K562 (cell line): ENCODE measurements at regions not wholly inside any gene's neighbourhood (a gene's known extent, or its start where the extent isn't known, plus 50 kb on each side); places are given as distances from the start of the nearest gene placed in this dataset.

ENCODE experiments used
- ATAC-seq: fragments of 200-7000 bp; cut with Tn5 transposase; 3 replicates; pipeline ENCODE4 v1.9.1; 2020; ENCODE audit warnings: moderate library complexity
- BruUV-seq: library from RNA; stranded (reverse); fragments of 400-500 nt; replicated peaks from 2 replicates; lab custom pipeline; 2021; lab: Mats Ljungman, UMichigan
- CTCF ChIA-PET: fragments of 300-600 bp; formaldehyde crosslinking; extraction: SDS; loops from one replicate; lab custom pipeline; 2021; ENCODE audit warnings: low intra/inter-chr PET ratio; lab: Yijun Ruan, JAX
- POLR2A ChIA-PET: fragments of 300-600, 350-650 bp; sonication (Branson Sonifier 250); formaldehyde crosslinking; extraction: SDS; loops from one replicate; lab custom pipeline; 2021; ENCODE audit warnings: antibody characterized with exemption, inconsistent platforms; lab: Yijun Ruan, JAX
- DNase-seq, 4 experiments: peaks; one replicate each; pipeline versions ENCODE4 v3.0.0 to v3.0.0-alpha.2; 2011 to 2018; ENCODE audit warnings: low spot score in 3 of 4, mixed read lengths in 3 of 4; ENCODE audit errors: extremely low read depth in 1 of 4
- FAIRE-seq: peaks from 2 replicates; lab custom pipeline; 2011; peaks lifted over from hg19 to GRCh38; lab: Jason Lieb, UNC
- H2AFZ ChIP-seq: 2 replicates; pipeline ENCODE4 v1.6.0; 2011; ENCODE audit warnings: low read depth, low read length, control low read depth, inconsistent platforms
- H3K27ac ChIP-seq: fragments of 200-600 bp; 3 replicates; pipeline ENCODE4 v1.8.0; 2011; ENCODE audit warnings: low read depth, mild to moderate bottlenecking, control low read depth, inconsistent platforms, low read length, moderate library complexity, mixed read lengths; ENCODE audit errors: extremely low read depth
- H3K27me3 ChIP-seq, 2 experiments: fragments of 300-600 bp in 1 of 2; 2 replicates in 1 of 2; 3 replicates in 1 of 2; pipeline versions ENCODE4 v1.6.0 to v1.8.0; 2011; ENCODE audit warnings: inconsistent platforms in 2 of 2, low read length in 2 of 2, mild to moderate bottlenecking in 1 of 2, mixed read lengths in 1 of 2, moderate library complexity in 1 of 2; ENCODE audit not compliant: control insufficient read depth in 2 of 2, insufficient read depth in 2 of 2
- H3K36me3 ChIP-seq: fragments of 300-600 bp; 3 replicates; pipeline ENCODE4 v1.8.0; 2011; ENCODE audit warnings: mild to moderate bottlenecking, low read length, inconsistent platforms; ENCODE audit not compliant: control insufficient read depth, insufficient read depth
- H3K4me1 ChIP-seq, 2 experiments: fragments of 200-600 bp in 1 of 2; replicated peaks in 1 of 2; 2 replicates in 1 of 2; 3 replicates in 1 of 2; pipeline versions ENCODE4 v1.5.1 to v1.8.0; 2011; ENCODE audit warnings: inconsistent platforms in 2 of 2, low read length in 2 of 2, mild to moderate bottlenecking in 1 of 2, mixed read lengths in 1 of 2, moderate library complexity in 1 of 2; ENCODE audit not compliant: control insufficient read depth in 2 of 2, insufficient read depth in 2 of 2
- H3K4me2 ChIP-seq: 2 replicates; pipeline ENCODE4 v1.6.1; 2011; ENCODE audit warnings: low read length, control low read depth, inconsistent platforms, mixed read lengths; ENCODE audit not compliant: insufficient read depth
- H3K4me3 ChIP-seq: fragments of 200-600 bp; sonication (generic), shearing (Covaris generic); 2 replicates; pipeline ENCODE4 v1.5.1; 2016; ENCODE audit warnings: control low read depth, inconsistent platforms
- H3K79me2 ChIP-seq: fragments of 200-600 bp; 3 replicates; pipeline ENCODE4 v1.8.0; 2011; ENCODE audit warnings: low read length, inconsistent platforms; ENCODE audit not compliant: control insufficient read depth, insufficient read depth
- H3K9ac ChIP-seq, 2 experiments: 2 replicates each; pipeline versions ENCODE4 v1.6.0 to v1.6.1; 2011; ENCODE audit warnings: low read depth in 2 of 2, low read length in 2 of 2, control low read depth in 1 of 2, inconsistent platforms in 1 of 2, mild to moderate bottlenecking in 1 of 2, mixed read lengths in 1 of 2; ENCODE audit not compliant: insufficient read depth in 1 of 2
- H3K9me1 ChIP-seq: one replicate; pipeline ENCODE4 v1.6.0; 2011; ENCODE audit warnings: inconsistent platforms, mild to moderate bottlenecking, low read length, moderate library complexity; ENCODE audit not compliant: control insufficient read depth, insufficient read depth
- H3K9me3 ChIP-seq: replicated peaks from 2 replicates; pipeline ENCODE4 v1.5.1; 2011; ENCODE audit warnings: low read depth, low read length, inconsistent platforms; ENCODE audit not compliant: control insufficient read depth, insufficient read depth
- H4K20me1 ChIP-seq: replicated peaks from 2 replicates; pipeline ENCODE4 v1.6.1; 2011; ENCODE audit warnings: low read length, inconsistent platforms, mixed read lengths; ENCODE audit not compliant: control insufficient read depth, insufficient read depth
- CBFB ChIP-seq: sonication (generic); formaldehyde crosslinking; IDR thresholded peaks from 2 replicates; pipeline ENCODE4 v1.4.0; 2020; ENCODE audit warnings: mild to moderate bottlenecking, missing genetic modification reagents
- CC2D1A ChIP-seq: fragments of 450-650 bp; IDR thresholded peaks from 2 replicates; pipeline ENCODE4 v1.6.1; 2017; ENCODE audit warnings: mild to moderate bottlenecking
- DPF2 ChIP-seq: fragments of 450-650 bp; IDR thresholded peaks from 2 replicates; pipeline ENCODE4 v1.6.1; 2016
- IRF2 ChIP-seq: sonication (generic); formaldehyde crosslinking; IDR thresholded peaks from 2 replicates; pipeline ENCODE4 v1.8.1; 2022; ENCODE audit warnings: mild to moderate bottlenecking, missing genetic modification reagents
- KAT2B ChIP-seq: IDR thresholded peaks from one replicate; pipeline ENCODE4 v1.6.1; 2012; ENCODE audit warnings: low read depth, mild to moderate bottlenecking, control low read depth, inconsistent platforms, low read length, moderate library complexity
- KAT7 ChIP-seq: sonication (generic); formaldehyde crosslinking; IDR thresholded peaks from 2 replicates; pipeline ENCODE4 v1.8.0; 2022; ENCODE audit warnings: missing genetic modification reagents, mild to moderate bottlenecking, borderline replicate concordance
- L3MBTL2 ChIP-seq: fragments of 450-650 bp; IDR thresholded peaks from 2 replicates; pipeline ENCODE4 v1.6.1; 2016; ENCODE audit warnings: mild to moderate bottlenecking, moderate library complexity
- NONO ChIP-seq, 2 experiments: fragments of 200-400 bp in 1 of 2; fragments of 450-650 bp in 1 of 2; formaldehyde crosslinking in 1 of 2; IDR thresholded peaks; 2 replicates each; pipeline ENCODE4 v1.6.1; 2017; ENCODE audit warnings: low read depth in 2 of 2, mild to moderate bottlenecking in 2 of 2, moderate library complexity in 2 of 2, low read length in 1 of 2
- NR2C2 ChIP-seq, 2 experiments: fragments of 200-800 bp in 1 of 2; sonication (Bioruptor generic) in 1 of 2; sonication (generic) in 1 of 2; formaldehyde crosslinking in 1 of 2; IDR thresholded peaks; 2 replicates each; pipeline versions ENCODE4 v1.6.1 to v1.8.0; 2016 to 2022; ENCODE audit warnings: mild to moderate bottlenecking in 1 of 2, missing compliant biosample characterization in 1 of 2, missing genetic modification characterization in 1 of 2, missing genetic modification reagents in 1 of 2
- PCBP1 ChIP-seq: fragments of 200-400 bp; formaldehyde crosslinking; IDR thresholded peaks from 2 replicates; pipeline ENCODE4 v1.6.1; 2018; ENCODE audit warnings: mild to moderate bottlenecking, low read depth, low read length; ENCODE audit not compliant: poor library complexity, severe bottlenecking
- PHF20 ChIP-seq: fragments of 450-650 bp; IDR thresholded peaks from 2 replicates; pipeline ENCODE4 v1.6.1; 2018; ENCODE audit not compliant: partially characterized antibody
- POLR2G ChIP-seq: fragments of 200-400 bp; formaldehyde crosslinking; IDR thresholded peaks from 2 replicates; pipeline ENCODE4 v1.6.1; 2017; ENCODE audit warnings: low read depth, mild to moderate bottlenecking, antibody characterized with exemption, low read length, moderate library complexity
- POU5F1 ChIP-seq: fragments of 150-350 bp; IDR thresholded peaks from 2 replicates; pipeline ENCODE4 v1.6.1; 2014; ENCODE audit warnings: borderline replicate concordance, low read length, low read depth, mild to moderate bottlenecking; ENCODE audit not compliant: partially characterized antibody
- SMAD3 ChIP-seq: fragments of 450-650 bp; formaldehyde crosslinking; conservative IDR thresholded peaks from 2 replicates; pipeline ENCODE4 v1.4.0; 2020; ENCODE audit warnings: mild to moderate bottlenecking
- TRIM28 ChIP-seq: fragments of 450-650 bp; IDR thresholded peaks from 2 replicates; pipeline ENCODE4 v1.6.1; 2017
- ZNF347 ChIP-seq: fragments of 450-650 bp; formaldehyde crosslinking; IDR thresholded peaks from 2 replicates; pipeline ENCODE4 v1.4.0; 2020; ENCODE audit warnings: low read depth, mild to moderate bottlenecking, moderate library complexity
- WGBS: fragments of 100-300 bp; shearing (Covaris generic); methylation state at CpG from one replicate; pipeline ENCODE4 v1.1.6; 2016; ENCODE audit warnings: low coverage, mixed read lengths; ENCODE audit not compliant: insufficient coverage; ENCODE audit errors: missing lambda C conversion rate; 5-methylcytosine and 5-hydroxymethylcytosine counted together
- in situ Hi-C: fragments of 300-500 bp; cut with MboI; formaldehyde crosslinking; loops from 4 replicates; pipeline ENCODE4 v1.15.0; 2018; ENCODE audit warnings: inconsistent platforms, mixed read lengths
- intact Hi-C: fragments of 100-400 bp; cut with micrococcal nuclease; formaldehyde crosslinking; loops from 2 replicates; pipeline ENCODE4 v1.14.2; 2022
- TF ChIP-seq, protein P1 (sequence below): fragments of 250-450 bp; sonication (Bioruptor Pico); IDR thresholded peaks from 2 replicates; pipeline ENCODE4 v1.8.0; 2021; ENCODE audit warnings: borderline replicate concordance, mild to moderate bottlenecking, moderate library complexity; ENCODE audit not compliant: poor library complexity, severe bottlenecking
- TF ChIP-seq, protein P2 (sequence below): conservative IDR thresholded peaks from 2 replicates; pipeline ENCODE4 v1.6.1; 2011; ENCODE audit warnings: low read depth, mild to moderate bottlenecking, low read length; ENCODE audit not compliant: control insufficient read depth
- TF ChIP-seq, protein P3 (sequence below), 3 experiments: IDR thresholded peaks in 2 of 3; conservative IDR thresholded peaks in 1 of 3; 2 replicates each; pipeline ENCODE4 v1.5.1; 2011 to 2012; ENCODE audit warnings: low read length in 3 of 3, mild to moderate bottlenecking in 3 of 3, control low read depth in 2 of 3, improper control_type of control experiment in 1 of 3, inconsistent platforms in 1 of 3, low read depth in 1 of 3, mixed read lengths in 1 of 3, moderate library complexity in 1 of 3; ENCODE audit not compliant: insufficient read depth in 2 of 3

DNA sequence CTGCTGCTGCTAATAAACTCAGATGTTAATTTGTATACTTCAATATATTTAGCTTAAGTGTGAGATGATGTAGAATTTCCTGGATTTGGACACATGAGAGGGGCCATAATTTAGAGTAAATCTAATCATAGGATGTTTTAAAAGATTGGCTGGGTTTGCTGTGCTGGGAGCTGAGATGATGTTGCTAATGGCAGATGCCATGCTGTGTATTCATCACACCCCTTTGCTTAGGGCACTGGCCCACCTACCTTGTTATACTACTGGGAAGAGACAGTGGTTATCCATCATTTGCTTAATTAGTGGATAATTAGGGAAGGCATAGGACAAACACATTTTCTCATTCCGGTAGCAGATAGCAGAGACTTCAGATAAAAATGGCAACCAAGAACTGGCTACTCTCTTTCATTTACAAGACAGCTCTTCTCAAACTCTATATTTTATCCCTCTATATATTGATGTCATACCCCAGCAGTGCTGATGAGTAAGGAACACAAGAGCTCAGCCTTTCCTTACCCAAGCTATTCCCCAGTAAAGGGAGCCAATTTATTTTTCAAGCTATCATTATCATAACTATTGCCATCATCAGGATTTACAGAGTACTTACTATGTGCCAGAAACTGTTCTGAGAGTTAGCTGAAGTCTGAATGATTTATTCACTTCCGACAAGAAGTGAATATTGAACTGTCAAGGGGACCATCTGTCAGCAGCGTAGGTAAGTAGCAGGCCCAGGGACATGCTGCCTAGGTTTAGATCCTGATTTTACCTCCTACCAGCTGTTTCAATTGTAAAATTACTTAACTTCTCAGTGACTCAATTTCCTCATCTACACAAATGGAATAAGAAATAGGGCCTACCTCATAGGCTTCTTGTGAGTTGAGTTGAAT is 204.6 kb upstream of the FLRT2 start:
- Histone ChIP-seq H3K4me1 (no peaks in the 10 kb centered on the region), H3K9ac (no peak overlapping the region), H2AFZ (no peak overlapping the region), H3K36me3 (no peaks in the 10 kb centered on the region), H3K4me2 (no peak overlapping the region), H3K4me3 (no peak overlapping the region), H3K27me3 (no peaks in the 10 kb centered on the region), H3K79me2 (no peaks in the 10 kb centered on the region), H4K20me1 (no peaks in the 10 kb centered on the region), H3K9me3 (no peaks in the 10 kb centered on the region), H3K27ac (no peak overlapping the region), H3K9me1 (no peaks in the 10 kb centered on the region)
- in situ Hi-C loops, result no loop called here
- ChIA-PET POLR2A (no interaction called here), CTCF (no interaction called here)
- ATAC-seq (no peak), DNase-seq (no peak), FAIRE-seq (no peak)
- BruUV-seq, result no TSS peak
- no peak for TF ChIP-seq DPF2
- no peak for TF ChIP-seq CC2D1A
- TF ChIP-seq, protein P1, sequence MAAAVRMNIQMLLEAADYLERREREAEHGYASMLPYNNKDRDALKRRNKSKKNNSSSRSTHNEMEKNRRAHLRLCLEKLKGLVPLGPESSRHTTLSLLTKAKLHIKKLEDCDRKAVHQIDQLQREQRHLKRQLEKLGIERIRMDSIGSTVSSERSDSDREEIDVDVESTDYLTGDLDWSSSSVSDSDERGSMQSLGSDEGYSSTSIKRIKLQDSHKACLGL (CRISPR knock-in tag), result no peak
- no peak for TF ChIP-seq L3MBTL2
- no peak for TF ChIP-seq TRIM28
- TF ChIP-seq KAT2B, result no peak
- TF ChIP-seq, protein P2, sequence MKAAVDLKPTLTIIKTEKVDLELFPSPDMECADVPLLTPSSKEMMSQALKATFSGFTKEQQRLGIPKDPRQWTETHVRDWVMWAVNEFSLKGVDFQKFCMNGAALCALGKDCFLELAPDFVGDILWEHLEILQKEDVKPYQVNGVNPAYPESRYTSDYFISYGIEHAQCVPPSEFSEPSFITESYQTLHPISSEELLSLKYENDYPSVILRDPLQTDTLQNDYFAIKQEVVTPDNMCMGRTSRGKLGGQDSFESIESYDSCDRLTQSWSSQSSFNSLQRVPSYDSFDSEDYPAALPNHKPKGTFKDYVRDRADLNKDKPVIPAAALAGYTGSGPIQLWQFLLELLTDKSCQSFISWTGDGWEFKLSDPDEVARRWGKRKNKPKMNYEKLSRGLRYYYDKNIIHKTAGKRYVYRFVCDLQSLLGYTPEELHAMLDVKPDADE, result no peak
- no peak for TF ChIP-seq ZNF347 (CRISPR knock-in tag)
- TF ChIP-seq PCBP1, result no peak
- TF ChIP-seq, protein P3, sequence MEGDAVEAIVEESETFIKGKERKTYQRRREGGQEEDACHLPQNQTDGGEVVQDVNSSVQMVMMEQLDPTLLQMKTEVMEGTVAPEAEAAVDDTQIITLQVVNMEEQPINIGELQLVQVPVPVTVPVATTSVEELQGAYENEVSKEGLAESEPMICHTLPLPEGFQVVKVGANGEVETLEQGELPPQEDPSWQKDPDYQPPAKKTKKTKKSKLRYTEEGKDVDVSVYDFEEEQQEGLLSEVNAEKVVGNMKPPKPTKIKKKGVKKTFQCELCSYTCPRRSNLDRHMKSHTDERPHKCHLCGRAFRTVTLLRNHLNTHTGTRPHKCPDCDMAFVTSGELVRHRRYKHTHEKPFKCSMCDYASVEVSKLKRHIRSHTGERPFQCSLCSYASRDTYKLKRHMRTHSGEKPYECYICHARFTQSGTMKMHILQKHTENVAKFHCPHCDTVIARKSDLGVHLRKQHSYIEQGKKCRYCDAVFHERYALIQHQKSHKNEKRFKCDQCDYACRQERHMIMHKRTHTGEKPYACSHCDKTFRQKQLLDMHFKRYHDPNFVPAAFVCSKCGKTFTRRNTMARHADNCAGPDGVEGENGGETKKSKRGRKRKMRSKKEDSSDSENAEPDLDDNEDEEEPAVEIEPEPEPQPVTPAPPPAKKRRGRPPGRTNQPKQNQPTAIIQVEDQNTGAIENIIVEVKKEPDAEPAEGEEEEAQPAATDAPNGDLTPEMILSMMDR (IDR thresholded peaks at IDR 0.05 in 2 of 3, conservative IDR thresholded peaks at IDR 0.05 in 1 of 3; ENCODE audit: insufficient read depth in 2 of 3, low read depth in 1 of 3, low read length in 3 of 3), result no peak
- TF ChIP-seq KAT7 (CRISPR knock-in tag), result no peak
- no peak for TF ChIP-seq CBFB (CRISPR knock-in tag)
- no peak for TF ChIP-seq SMAD3 (CRISPR knock-in tag)
- no peak for TF ChIP-seq PHF20
- TF ChIP-seq NONO (IDR thresholded peaks at IDR 0.05; ENCODE audit: low read depth in 2 of 2, low read length in 1 of 2), result no peak
- TF ChIP-seq POU5F1, result no peak
- no peak for TF ChIP-seq NR2C2 (CRISPR knock-in tag; IDR thresholded peaks at IDR 0.05)
- TF ChIP-seq NR2C2 (tag; IDR thresholded peaks at IDR 0.05), result no peak
- no peak for TF ChIP-seq IRF2 (CRISPR knock-in tag)
- no peak for TF ChIP-seq POLR2G
- intact Hi-C loops, result no loop called here
- WGBS, result 0% methylated on average over 3 of the region's 3 CpGs
